SJCRH30 (cell line): ENCODE measurements at regions not wholly inside any gene's neighbourhood (a gene's known extent, or its start where the extent isn't known, plus 50 kb on each side); places are given as distances from the start of the nearest gene placed in this dataset.
A peak's percentile ranks its signal among the peaks of the same experiment; 100 is the strongest.

ENCODE experiments used
- DNase-seq, 2 experiments: peaks; one replicate each; pipeline ENCODE4 v3.0.0-alpha.2; 2015 to 2020
- H3K27ac ChIP-seq: fragments of 250-450 bp; sonication (Bioruptor Pico); 2 replicates; pipeline ENCODE4 v1.5.1; 2020; ENCODE audit warnings: mild to moderate bottlenecking, moderate library complexity
- H3K27me3 ChIP-seq: fragments of 250-450 bp; sonication (Bioruptor Pico); 2 replicates; pipeline ENCODE4 v1.5.1; 2020; ENCODE audit warnings: mild to moderate bottlenecking, moderate library complexity
- H3K36me3 ChIP-seq: fragments of 250-450 bp; sonication (Bioruptor Pico); 2 replicates; pipeline ENCODE4 v1.5.1; 2020; ENCODE audit warnings: mild to moderate bottlenecking, moderate library complexity
- H3K4me1 ChIP-seq: fragments of 250-450 bp; sonication (Bioruptor Pico); 2 replicates; pipeline ENCODE4 v1.5.1; 2020; ENCODE audit warnings: mild to moderate bottlenecking, moderate library complexity
- H3K4me3 ChIP-seq: fragments of 250-450 bp; sonication (Bioruptor Pico); 2 replicates; pipeline ENCODE4 v1.5.1; 2020; ENCODE audit warnings: mild to moderate bottlenecking, moderate library complexity
- H3K9me3 ChIP-seq: fragments of 250-450 bp; sonication (Bioruptor Pico); replicated peaks from 2 replicates; pipeline ENCODE4 v1.5.1; 2020; ENCODE audit warnings: mild to moderate bottlenecking, moderate library complexity

DNA sequence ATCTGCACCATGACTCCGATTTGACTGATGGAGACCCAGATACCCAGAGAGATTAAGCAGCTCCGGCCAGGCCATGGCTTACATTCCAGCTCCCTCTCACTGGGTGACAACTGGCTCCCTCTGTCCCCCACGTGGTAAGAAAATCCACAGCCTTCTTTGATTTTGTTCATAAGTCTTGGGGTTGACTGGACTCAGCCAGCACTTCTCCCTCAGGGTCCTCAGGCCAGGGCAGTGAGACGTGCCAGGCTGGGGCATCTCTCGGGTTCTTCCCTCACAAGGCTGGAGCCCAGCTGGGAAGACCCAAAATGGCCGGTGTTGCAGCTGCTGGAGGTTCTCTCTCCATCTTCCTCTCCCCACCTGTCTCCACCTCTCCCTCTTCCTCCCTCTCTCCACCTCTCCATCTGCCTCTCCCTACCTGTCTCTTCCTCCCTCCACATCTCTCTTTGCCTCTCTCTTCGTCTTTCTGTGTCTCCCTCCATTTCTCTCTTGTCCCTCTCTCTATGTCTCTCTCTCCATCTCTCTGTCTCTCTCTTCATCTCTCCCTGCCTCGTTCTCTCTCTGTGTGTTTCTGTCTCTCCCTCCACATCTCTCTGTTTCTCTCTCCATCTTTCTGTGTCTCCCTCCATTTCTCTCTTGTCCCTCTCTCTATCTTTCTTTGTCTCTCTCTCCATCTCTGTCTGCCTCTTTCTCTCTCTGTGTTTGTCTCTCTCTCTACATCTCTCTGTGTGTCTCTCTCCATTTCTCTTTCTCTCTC, 105.3 kb downstream of the FOXL1 start:
- H3K4me3 ChIP-seq, result no peak overlapping the region
- no peak for DNase-seq
- no peaks in the 10 kb centered on the region for H3K27me3 ChIP-seq
- no peaks in the 10 kb centered on the region for H3K9me3 ChIP-seq
- H3K36me3 ChIP-seq, result no peaks in the 10 kb centered on the region
- no peaks in the 10 kb centered on the region for H3K4me1 ChIP-seq
- no peak overlapping the region for H3K27ac ChIP-seq

DNA sequence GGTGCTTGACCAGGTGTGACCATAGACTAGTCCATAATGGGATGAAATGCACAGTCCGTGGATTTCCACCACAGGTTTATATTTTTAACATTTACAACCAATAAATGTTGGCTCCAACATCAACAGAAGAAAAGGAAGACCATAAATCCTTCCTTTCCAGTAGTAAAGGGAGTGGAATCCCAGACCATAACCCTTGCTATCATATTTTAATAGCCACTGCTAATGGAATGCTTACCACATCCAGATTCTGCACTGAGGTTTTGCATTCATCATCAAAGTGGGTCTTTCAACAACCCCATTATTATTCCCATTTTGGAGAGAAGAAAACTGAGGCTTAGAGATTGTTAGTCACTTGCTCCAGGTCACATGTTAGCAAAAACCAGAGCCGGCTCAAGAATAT, 106.7 kb downstream of the FOXL1 start:
- Histone ChIP-seq H3K4me1 (no peaks in the 10 kb centered on the region), H3K27me3 (no peaks in the 10 kb centered on the region), H3K27ac (no peak overlapping the region), H3K4me3 (no peak overlapping the region), H3K9me3 (no peaks in the 10 kb centered on the region), H3K36me3 (no peaks in the 10 kb centered on the region)
- DNase-seq, result no peak

DNA sequence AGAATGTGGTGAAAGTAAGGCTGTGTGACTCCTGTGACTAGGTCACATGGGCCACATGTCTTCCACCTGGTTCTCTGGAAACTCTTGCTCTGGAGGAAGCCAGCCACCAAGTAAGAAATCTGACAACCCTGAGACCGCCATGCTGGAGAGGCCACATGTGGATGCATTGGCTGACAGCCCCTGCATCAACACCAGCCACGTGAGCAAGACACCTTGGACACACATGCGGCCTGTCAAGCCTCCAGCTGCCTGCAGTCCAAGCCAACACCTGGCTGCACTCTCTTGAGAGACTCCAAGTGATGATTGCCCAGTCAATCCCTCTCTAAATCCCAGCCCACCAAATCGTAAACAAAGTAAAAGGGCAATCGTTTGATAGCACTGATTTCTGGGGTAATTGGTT, 112.6 kb downstream of the FOXL1 start:
- H3K27me3 ChIP-seq, result no peaks in the 10 kb centered on the region
- no peak overlapping the region for H3K4me3 ChIP-seq
- no peak overlapping the region for H3K27ac ChIP-seq
- H3K9me3 ChIP-seq, result no peaks in the 10 kb centered on the region
- H3K4me1 ChIP-seq, result no peaks in the 10 kb centered on the region
- H3K36me3 ChIP-seq, result no peaks in the 10 kb centered on the region
- DNase-seq, result no peak

DNA sequence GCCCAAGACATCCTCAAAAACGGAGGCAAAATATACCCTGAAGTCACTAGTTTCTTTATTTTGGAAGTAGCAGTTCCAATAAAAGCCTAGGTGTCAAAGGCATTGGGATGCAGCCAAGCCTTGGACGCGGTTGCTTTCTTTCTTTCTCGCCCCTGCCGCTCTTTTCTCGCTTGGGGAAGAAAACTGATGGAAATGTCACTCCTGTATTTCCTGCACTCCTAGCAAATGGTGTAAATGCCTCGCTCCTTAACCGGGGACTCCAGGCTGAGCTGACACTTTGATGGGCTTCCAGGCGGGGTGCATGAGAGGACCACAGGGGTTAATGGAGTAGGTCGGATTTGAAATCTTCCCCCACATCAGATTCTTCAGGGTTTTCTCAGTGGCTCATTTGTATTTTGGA, 114.1 kb downstream of the FOXL1 start:
- Histone ChIP-seq H3K4me1 (no peaks in the 10 kb centered on the region), H3K36me3 (no peaks in the 10 kb centered on the region), H3K27ac (no peak overlapping the region), H3K4me3 (no peak overlapping the region), H3K27me3 (no peaks in the 10 kb centered on the region), H3K9me3 (no peaks in the 10 kb centered on the region)
- DNase-seq, result no peak

DNA sequence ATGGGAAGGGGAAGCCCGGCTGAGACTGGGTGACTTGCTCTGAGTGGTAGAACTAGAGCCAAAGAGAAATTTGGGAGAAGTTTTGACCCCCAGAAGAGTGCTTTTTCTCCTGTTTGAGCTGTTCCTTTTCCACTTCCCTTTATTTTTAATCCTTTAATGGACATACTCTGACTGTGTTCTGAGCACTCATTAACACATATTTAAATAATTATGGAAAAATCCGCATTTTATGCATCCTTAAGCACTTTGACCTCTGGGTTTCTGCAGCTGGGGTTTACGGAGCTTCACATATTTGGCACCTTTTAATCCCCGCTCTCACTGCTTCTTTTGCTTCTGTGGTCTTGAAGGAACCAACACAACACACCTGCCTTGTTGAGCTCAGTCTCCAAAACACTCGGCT, 114.7 kb downstream of the FOXL1 start:
- no peaks in the 10 kb centered on the region for H3K27me3 ChIP-seq
- no peaks in the 10 kb centered on the region for H3K4me1 ChIP-seq
- H3K27ac ChIP-seq, result no peak overlapping the region
- DNase-seq, result no peak
- H3K36me3 ChIP-seq, result no peaks in the 10 kb centered on the region
- H3K4me3 ChIP-seq, result no peak overlapping the region
- no peaks in the 10 kb centered on the region for H3K9me3 ChIP-seq

DNA sequence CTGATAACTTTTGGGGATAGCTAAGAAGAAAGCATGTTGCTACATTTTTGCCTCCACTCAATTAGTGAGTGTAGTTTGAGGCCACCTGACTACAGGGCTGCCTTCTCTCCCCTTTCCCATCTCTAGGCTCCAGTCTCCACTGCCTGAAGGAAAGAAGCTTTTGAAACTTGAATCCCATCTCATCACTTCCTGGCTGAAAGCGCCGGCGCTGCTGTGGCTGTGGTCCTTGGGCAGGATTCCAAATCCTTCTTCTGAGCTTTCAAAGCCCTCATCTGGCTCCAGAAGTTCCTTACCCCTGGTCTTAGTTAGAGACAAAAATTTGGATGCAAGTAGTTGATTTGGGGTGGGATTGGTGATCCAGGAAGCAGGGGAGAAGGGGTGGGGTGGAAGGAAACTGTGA, 119.4 kb downstream of the FOXL1 start:
- H3K4me3 ChIP-seq, result no peak overlapping the region
- H3K27ac ChIP-seq, result no peak overlapping the region
- H3K9me3 ChIP-seq, result no peaks in the 10 kb centered on the region
- no peaks in the 10 kb centered on the region for H3K27me3 ChIP-seq
- H3K4me1 ChIP-seq, result no peaks in the 10 kb centered on the region
- peak; percentile 27 to 70 for DNase-seq
- H3K36me3 ChIP-seq, result no peaks in the 10 kb centered on the region

DNA sequence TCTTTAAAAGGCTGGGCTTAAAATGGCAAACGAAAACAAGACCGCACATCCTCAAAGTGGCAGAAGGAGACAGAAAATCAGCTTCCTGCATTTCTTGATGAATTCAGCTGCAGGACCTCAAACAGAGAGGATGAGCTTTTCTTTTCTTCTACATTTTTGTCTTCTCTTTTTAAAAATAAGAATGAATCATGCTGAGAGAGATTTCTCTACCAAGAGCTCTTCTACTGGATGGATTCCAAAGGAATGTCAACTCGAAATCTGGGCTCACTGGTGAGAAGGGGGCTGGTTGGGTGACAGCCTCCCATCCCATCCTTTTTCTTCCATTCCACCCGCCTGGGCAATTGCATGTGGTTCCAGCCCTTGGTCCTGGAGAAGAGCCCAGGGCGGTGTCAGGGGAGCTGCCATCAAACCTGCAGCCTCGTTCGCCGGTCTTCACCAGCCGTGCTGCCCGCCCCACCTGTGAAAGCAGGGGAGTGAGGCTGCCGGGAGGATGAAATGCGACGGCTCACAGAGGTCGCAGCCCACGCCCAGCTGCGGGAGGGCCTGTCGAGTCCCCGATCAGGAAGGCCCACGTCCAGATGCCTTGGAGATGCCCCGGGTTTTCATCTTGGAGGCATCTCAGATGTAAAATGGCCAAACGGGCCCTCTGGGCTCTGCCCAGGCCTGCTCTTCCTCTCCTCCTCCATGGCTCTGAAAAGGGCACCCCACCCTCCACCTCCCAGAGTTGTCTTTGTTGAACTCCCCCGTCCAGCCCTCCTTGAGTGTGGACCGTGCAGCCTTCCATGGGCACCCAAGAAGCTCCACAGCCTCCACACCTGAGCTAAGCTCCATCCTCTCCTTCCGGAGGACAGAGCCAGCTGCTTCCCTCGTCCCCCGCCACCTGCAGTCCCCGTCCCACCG, 121.9 kb downstream of the FOXL1 start:
- Histone ChIP-seq H3K4me3 (no peak overlapping the region), H3K4me1 (no peaks in the 10 kb centered on the region), H3K27ac (no peak overlapping the region), H3K27me3 (no peaks in the 10 kb centered on the region), H3K9me3 (no peaks in the 10 kb centered on the region), H3K36me3 (no peaks in the 10 kb centered on the region)
- no peak for DNase-seq

DNA sequence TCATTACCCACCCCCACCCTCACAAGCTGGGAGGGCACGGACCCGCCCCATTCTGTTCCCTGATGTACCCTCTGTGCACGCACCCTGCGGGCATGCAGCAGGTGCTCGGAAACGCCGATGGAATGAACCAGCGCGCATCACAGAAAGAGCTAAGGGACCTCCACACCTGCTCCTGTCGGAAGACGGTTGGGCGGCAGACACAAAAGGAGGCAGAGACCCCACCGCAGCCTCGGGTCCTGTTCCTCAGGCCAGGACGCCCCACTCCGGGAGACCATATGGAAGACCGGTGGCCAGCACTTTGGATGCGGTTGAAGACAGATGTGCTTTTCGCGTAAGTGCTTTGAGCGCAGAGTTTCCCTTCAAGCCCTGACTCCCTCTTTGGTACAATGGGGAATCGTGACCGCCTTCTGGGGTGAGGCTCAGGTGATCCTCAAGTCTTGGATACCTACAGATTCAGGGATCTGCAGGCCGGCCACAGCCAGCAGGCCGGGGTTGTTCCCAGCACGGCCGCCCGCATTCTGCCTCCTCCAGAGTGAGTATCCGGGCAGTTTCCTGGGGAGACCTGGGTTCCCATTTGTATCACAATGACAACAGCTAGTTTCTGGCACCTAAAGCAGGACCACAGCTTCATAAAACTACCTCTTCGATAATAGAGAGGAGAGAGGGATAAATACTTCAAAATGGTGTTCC, 123.1 kb downstream of the FOXL1 start:
- H3K9me3 ChIP-seq, result no peaks in the 10 kb centered on the region

DNA sequence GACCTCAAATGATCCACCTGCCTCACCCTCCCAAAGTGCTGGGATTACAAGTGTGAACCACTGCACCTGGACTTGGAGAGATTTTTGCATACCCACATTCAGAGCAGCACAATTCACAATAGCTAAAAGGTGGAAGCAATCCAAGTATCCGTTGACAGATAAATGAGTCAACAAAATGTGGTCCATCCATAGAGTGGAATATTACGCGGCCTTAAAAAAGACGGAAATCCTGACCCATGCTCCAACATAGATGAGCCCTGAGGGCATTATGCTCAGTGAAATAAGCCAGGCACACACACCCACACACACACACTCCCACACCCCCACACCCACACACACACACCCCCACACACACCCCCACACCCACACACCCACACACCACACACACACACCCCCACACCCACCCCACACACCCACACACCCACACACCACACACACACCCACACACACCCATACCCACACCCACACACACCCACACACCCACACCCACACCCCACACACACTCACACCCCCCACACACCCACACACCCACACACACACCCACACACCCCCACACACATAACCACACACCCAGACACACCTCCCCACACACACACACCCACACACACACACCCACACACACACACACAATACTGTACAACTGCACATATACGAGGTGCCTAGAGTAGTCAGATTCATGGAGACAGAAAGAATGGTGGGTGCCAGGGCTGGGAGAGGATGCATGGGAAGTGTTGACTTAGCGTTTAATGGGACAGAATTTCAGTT, 124.7 kb downstream of the FOXL1 start:
- Histone ChIP-seq H3K27ac (no peak overlapping the region), H3K9me3 (no peaks in the 10 kb centered on the region), H3K4me3 (no peak overlapping the region), H3K4me1 (no peaks in the 10 kb centered on the region), H3K27me3 (no peaks in the 10 kb centered on the region), H3K36me3 (no peaks in the 10 kb centered on the region)
- DNase-seq, result no peak

More for the DNA sequence above, 123.1 kb downstream of the FOXL1 start:
- H3K4me1 ChIP-seq, result no peaks in the 10 kb centered on the region
- no peak overlapping the region for H3K4me3 ChIP-seq
- no peak overlapping the region for H3K27ac ChIP-seq
- DNase-seq, result no peak
- H3K27me3 ChIP-seq, result no peaks in the 10 kb centered on the region
- no peaks in the 10 kb centered on the region for H3K36me3 ChIP-seq

DNA sequence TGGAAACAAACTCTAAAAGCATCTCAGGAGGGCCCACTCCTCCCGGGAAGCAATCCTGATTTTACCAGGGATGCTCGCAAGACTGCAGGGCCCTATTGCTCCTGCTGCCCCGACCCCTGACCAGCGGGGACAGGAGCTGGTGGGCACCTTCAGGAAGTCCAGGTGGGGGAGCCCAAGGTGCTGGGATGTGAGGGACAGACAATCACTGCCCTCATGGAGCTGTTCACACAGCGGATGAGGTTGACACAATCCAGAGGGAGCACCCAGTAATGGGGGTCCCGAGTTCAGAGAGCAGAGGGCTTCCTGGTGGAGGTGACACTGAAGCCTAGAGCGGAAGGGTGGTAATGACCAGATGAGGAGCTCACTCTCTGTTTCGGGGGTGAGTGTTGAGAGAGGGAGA, 126.2 kb downstream of the FOXL1 start:
- Histone ChIP-seq H3K4me3 (no peak overlapping the region), H3K9me3 (no peaks in the 10 kb centered on the region), H3K27me3 (no peaks in the 10 kb centered on the region), H3K4me1 (no peaks in the 10 kb centered on the region), H3K36me3 (no peaks in the 10 kb centered on the region), H3K27ac (no peak overlapping the region)
- DNase-seq, result no peak

DNA sequence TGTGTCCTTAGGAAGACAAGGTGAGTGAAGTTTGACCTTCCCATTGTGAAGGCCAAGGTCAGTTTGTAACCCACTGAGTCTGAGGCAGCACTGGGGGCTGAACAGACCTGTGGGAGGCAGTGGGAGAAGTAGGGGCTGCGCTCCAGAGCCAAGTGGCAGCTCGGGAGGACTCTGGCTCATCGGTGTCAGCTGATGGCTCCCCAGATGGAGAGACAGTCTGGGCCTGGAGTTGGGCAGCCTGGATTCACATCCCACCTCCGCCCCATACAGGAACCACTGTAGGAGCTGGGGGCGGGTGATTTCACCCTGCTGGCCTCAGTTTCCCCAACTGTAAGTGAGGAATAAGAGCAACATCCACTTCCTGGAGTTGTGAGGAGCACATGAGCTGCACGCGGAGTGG, 128.4 kb downstream of the FOXL1 start:
- H3K4me1 ChIP-seq, result no peaks in the 10 kb centered on the region
- no peaks in the 10 kb centered on the region for H3K9me3 ChIP-seq
- no peak for DNase-seq
- no peaks in the 10 kb centered on the region for H3K36me3 ChIP-seq
- no peak overlapping the region for H3K4me3 ChIP-seq
- H3K27me3 ChIP-seq, result no peaks in the 10 kb centered on the region
- H3K27ac ChIP-seq, result no peak overlapping the region

DNA sequence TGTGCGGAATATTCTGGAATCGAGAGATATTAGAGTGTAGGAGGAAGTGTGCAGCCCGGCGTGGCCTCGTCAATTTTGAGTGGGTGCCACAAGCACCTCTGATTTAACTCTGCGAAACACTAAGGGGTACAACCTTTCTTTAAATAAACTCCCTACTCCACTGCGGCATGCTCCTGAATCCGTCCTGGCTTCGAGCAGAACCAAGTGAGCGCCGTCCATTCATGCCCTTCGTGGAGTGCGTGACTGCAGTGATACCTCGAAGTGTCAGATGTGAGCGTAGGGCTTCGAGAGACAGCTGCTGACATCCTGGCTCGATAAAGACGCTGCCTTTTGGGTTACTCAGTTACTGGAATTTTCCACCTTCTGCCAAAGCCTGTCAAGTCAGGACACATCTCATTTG, 128.8 kb downstream of the FOXL1 start:
- H3K4me1 ChIP-seq, result no peaks in the 10 kb centered on the region
- DNase-seq, result no peak

DNA sequence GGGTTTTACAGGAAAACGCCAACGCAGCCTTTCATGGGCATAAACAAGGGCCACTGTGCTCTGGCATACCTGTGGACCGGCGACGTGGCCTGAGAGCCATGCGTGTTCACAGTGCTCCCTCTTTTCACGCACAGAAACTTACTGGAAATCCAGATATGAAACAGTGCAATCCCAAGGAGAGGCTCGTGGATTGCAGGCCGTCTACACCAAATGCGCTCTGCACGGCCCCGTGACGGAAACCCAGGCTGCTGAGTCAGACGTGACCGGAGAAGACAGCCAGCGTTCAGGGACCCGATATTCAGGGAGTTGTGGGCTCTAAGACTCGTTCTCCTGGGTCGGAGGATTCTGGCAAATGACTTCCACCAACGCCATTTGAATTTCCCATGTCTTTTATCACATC, 129.2 kb downstream of the FOXL1 start:
- Histone ChIP-seq H3K9me3 (no peaks in the 10 kb centered on the region), H3K4me3 (no peak overlapping the region), H3K36me3 (no peaks in the 10 kb centered on the region), H3K27me3 (no peaks in the 10 kb centered on the region), H3K4me1 (no peaks in the 10 kb centered on the region), H3K27ac (no peak overlapping the region)
- DNase-seq, result no peak

More for the DNA sequence above, 128.8 kb downstream of the FOXL1 start:
- H3K27me3 ChIP-seq, result no peaks in the 10 kb centered on the region
- H3K4me3 ChIP-seq, result no peak overlapping the region
- no peaks in the 10 kb centered on the region for H3K36me3 ChIP-seq
- no peak overlapping the region for H3K27ac ChIP-seq
- H3K9me3 ChIP-seq, result no peaks in the 10 kb centered on the region

DNA sequence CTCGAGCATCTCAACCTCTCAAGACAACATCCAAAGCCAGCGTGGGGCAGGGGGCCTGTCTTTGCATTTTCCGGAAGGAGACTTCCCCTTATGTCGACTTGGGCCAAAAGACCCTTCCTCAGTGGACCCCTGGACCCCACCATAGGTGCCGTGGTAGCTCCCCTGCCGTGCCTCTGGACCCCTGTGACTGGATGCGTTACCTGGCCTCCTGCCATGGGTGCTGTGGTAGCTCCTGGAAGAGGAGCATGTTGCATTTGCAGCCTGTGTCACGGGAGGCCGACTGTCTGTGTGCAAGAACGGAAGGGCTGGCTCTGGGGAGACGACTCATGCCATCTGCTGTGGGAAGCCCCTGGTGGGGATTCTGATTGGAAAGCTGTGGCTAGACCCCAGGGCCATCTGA, 130.1 kb downstream of the FOXL1 start:
- Histone ChIP-seq H3K4me3 (no peak overlapping the region), H3K27ac (no peak overlapping the region), H3K4me1 (no peaks in the 10 kb centered on the region), H3K27me3 (no peaks in the 10 kb centered on the region), H3K36me3 (no peaks in the 10 kb centered on the region), H3K9me3 (no peaks in the 10 kb centered on the region)
- peak in 1 of 2 experiments; percentile 6 for DNase-seq
